ENCODE measurements at regions not wholly inside any gene's neighbourhood (a gene's known extent, or its start where the extent isn't known, plus 50 kb on each side); places are given as distances from the start of the nearest gene placed in this dataset.

DNA sequence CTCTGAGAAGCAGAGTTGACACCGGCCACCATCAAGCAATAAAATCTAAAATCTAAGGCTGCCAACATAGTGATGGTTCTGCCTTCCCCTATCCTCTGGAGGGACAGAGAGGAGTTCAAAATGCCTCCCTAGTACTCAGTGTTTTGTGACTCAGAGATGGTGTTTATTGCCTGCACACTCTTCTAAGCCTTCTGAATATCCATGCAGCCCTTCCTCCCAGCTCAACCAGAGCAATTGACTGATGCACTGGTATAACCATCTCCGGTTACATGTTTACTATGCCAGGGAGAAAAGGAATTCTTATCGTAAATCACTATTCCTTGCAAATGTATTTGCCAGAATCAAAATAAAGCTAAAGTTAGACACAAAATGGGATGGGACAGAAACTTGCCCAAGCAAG is 132.9 kb upstream of the RAB4A start:
- DNase-seq (ENCODE audit: low read depth, low spot score) = no peak
- Histone ChIP-seq H3K9me3 (ENCODE audit: control insufficient read depth, insufficient read depth, low read length) (no peaks in the 10 kb centered on the region), H3K27me3 (ENCODE audit: control insufficient read depth, insufficient read depth, low read length) (peaks cover 5% of the 10 kb centered on the region), H3K27ac (ENCODE audit: low read depth, low read length) (no peak overlapping the region), H3K4me3 (ENCODE audit: low read depth, low read length) (no peak overlapping the region)
- TF ChIP-seq CTCF (IDR thresholded peaks at IDR 0.05; ENCODE audit: low read depth, low read length) = no peak
- ChIA-PET CTCF (no interaction called here), POLR2A (no interaction called here)

DNA sequence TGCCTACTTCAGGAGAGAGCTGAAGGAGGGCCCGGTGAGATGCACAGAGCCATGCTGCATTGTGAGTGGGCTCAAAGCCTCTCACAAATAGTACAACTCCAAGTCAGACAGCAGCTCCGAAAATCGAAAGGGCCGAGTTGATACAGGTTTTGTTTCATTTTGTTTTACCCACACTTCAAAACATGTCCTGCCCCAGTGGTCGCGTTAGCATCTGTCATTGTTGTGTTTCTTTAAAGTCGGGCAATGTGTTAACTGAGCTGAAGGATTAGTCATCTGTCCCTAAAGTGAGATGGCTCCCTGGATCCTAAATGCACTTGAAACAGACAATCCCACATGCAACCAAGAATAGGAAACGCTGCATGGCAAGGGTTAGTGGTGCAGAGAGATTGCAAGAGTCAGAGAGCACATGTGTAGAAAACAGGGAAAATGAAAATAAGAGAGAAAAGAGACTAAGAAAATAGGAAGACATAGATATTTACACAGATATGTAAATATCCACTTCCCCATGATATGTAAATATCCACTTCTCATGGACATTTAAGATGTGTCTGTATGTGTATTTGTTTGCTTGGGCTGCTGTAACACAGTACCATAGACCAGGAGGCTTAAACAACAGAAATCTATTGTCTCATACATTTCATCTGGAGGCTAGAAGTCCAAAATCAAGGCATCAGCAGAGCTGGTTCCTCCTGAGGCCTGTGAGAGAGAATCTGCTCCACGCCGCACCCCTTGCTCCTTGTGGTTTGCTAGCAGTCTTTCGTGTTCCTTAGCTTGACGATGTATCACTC is 131.4 kb upstream of the RAB4A start:
- H3K9me3 ChIP-seq (ENCODE audit: control insufficient read depth, insufficient read depth, low read length) = no peaks in the 10 kb centered on the region
- no peak overlapping the region for H3K4me3 ChIP-seq (ENCODE audit: low read depth, low read length)
- no peak for DNase-seq (ENCODE audit: low read depth, low spot score)
- no peak overlapping the region for H3K27ac ChIP-seq (ENCODE audit: low read depth, low read length)
- ChIA-PET CTCF (no interaction called here), POLR2A (no interaction called here)
- no peak for TF ChIP-seq CTCF (IDR thresholded peaks at IDR 0.05; ENCODE audit: low read depth, low read length)
- H3K27me3 ChIP-seq (ENCODE audit: control insufficient read depth, insufficient read depth, low read length) = peaks cover 5% of the 10 kb centered on the region

DNA sequence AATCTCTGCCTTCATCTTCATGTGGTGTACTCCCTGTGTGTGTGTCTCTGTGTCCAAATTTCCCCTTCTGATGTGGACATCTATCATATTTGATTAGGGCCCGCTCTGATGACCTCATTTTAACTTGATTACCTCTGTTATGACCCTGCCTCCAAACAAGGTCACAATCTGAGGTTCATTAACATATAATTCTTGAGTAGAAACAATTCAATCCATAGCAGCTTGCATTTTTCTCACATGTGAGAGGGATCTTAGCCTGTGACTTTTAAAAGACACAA is 130.9 kb upstream of the RAB4A start:
- DNase-seq (ENCODE audit: low read depth, low spot score) = no peak
- Histone ChIP-seq H3K9me3 (ENCODE audit: control insufficient read depth, insufficient read depth, low read length) (no peaks in the 10 kb centered on the region), H3K4me3 (ENCODE audit: low read depth, low read length) (no peak overlapping the region), H3K27me3 (ENCODE audit: control insufficient read depth, insufficient read depth, low read length) (peaks cover 9% of the 10 kb centered on the region), H3K27ac (ENCODE audit: low read depth, low read length) (no peak overlapping the region)
- POLR2A ChIA-PET = no interaction called here
- CTCF ChIA-PET = no interaction called here
- TF ChIP-seq CTCF (IDR thresholded peaks at IDR 0.05; ENCODE audit: low read depth, low read length) = no peak

DNA sequence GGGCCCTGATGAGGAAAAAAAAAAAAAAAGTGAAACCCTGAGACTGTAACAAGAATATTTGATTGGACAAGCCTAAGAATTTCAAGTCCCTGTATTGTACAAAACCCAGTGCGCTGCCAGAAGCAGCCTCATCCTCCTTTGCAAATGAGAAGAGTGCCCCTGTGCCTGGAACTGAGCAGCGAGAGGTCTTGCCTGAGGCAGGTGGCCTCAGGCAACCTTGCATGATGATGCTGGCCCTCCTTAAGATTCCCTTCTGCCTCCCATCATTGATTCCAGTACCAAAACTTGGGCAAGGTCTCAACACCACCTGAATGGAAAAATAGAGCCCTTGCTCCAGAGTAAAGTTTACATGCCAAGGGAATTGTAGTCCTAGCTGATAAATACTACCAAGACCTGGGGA is 129.6 kb upstream of the RAB4A start:
- ChIA-PET POLR2A (no interaction called here), CTCF (interaction anchor here (1.0 kb wide), 1 partner anchor 86 kb away, joined by 3 read pairs; no protein-coding TSS in a partner anchor)
- no peak for TF ChIP-seq CTCF (IDR thresholded peaks at IDR 0.05; ENCODE audit: low read depth, low read length)
- no peak for DNase-seq (ENCODE audit: low read depth, low spot score)
- Histone ChIP-seq H3K27me3 (ENCODE audit: control insufficient read depth, insufficient read depth, low read length) (peaks cover 15% of the 10 kb centered on the region), H3K27ac (ENCODE audit: low read depth, low read length) (no peak overlapping the region), H3K4me3 (ENCODE audit: low read depth, low read length) (no peak overlapping the region), H3K9me3 (ENCODE audit: control insufficient read depth, insufficient read depth, low read length) (no peaks in the 10 kb centered on the region)

- CTCF ChIA-PET = no interaction called here
- peaks cover 21% of the 10 kb centered on the region for H3K27me3 ChIP-seq (ENCODE audit: control insufficient read depth, insufficient read depth, low read length)
- POLR2A ChIA-PET = no interaction called here
- no peak overlapping the region for H3K4me3 ChIP-seq (ENCODE audit: low read depth, low read length)
- TF ChIP-seq CTCF (IDR thresholded peaks at IDR 0.05; ENCODE audit: low read depth, low read length) = no peak
- H3K9me3 ChIP-seq (ENCODE audit: control insufficient read depth, insufficient read depth, low read length) = no peaks in the 10 kb centered on the region
- no peak for DNase-seq (ENCODE audit: low read depth, low spot score)
- H3K27ac ChIP-seq (ENCODE audit: low read depth, low read length) = no peak overlapping the region
Measured at GRCh38 chr1:229141689-229142377, 129.1 kb upstream of the RAB4A start.

All from AG04450 (cell line).